OCI-M1 (cell line): ENCODE measurements at regions not wholly inside any gene's neighbourhood (a gene's known extent, or its start where the extent isn't known, plus 50 kb on each side); places are given as distances from the start of the nearest gene placed in this dataset.
A peak's percentile ranks its signal among the peaks of the same experiment; 100 is the strongest.

Experiments
- DNase-seq: peaks from one replicate; lab custom pipeline; 2025; lab: John Stamatoyannopoulos, UW

DNA sequence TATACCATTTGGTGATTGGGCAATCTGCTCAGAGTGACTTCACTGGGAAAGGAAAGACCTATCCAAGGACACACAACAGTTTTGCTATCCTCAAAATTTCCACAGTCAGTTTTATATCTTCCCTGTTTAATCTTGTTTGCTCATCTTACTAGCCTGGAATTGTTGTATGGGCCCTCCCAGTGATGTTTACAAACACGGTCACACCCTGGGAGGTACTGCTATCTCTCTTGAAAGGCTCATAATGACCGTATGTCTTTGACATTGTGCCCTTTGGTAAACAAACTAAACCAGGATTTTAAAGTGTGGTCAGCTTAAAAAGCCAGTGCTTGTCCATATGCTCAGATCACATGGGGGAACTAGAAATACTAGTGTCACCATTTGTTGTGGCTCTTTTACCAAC, 277.0 kb downstream of the CDH2 start:
- no peak for DNase-seq

DNA sequence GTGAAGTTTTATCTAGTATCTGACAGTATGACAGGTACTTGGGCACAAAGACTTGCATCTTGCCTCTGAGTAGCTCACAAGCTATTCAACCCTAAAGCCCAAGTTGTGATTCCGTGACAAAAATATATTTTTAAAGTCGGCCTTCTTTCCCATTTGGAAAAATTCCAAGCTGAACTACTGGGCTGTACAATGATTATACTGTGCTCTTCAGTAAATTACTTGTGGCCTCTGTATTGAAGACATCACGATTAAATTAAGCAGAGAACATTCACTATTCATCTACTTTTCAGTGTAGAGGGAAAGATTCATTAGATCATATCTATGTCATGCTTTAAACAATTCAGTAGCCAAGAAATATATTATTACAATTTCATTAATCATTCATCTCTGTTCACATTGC, 282.2 kb downstream of the CDH2 start:
- DNase-seq = no peak

DNA sequence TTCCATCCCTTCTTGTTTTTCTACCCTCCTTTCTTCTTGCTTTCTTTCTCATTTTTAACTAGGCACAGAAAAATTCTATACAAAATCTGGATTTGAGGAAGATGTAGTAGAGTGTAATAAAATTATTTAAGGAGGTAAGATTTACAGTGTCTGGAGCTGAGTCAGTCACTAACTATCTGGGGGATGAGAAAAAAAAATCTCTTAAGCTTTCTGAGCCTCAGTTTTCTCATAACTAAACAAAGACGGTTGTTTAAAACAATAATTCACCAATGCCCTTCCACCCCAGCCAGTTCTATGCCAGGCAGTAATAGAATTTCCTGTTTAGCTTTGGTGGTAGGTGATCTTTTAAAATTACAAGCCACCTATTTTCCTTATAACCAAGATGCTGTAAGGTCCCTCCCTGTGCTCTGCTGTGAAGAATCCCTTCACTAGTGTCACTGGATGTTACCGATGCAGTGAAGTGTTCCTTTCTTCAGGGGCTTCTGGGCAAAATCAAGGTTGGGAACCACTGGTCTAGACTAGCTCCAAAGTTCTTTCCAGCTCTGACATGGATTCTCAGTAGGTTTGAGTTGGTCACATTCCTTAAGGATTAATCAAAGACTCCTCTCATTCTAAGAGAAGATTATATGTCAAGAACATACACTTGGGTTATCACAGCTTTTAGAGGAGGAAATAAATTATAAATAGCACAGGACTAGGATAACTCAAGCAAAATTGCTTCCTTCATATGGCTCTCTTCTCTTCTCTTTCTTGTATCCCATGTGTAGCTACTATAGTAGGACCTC, 289.0 kb downstream of the CDH2 start:
- DNase-seq = no peak

DNA sequence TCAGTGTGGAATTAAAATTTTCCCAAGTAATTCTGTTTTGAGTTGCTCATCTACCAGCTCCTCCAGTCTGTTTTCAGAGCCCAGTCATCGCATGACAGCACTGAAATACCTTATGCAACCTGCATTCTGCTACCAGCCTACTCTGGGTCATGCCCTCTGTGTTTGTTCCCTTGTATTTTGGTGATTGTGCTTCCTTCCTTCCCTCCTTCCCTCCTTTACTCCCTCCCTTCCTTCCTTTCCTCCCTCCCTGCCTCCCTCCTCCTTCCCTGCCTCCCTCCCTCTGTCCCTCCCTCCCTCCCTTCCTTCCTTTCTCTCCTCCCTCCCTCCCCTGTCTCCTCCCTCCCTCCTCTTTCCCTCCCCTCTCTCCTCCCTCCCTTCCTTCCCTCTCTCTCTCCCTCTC, 289.6 kb downstream of the CDH2 start:
- no peak for DNase-seq

DNA sequence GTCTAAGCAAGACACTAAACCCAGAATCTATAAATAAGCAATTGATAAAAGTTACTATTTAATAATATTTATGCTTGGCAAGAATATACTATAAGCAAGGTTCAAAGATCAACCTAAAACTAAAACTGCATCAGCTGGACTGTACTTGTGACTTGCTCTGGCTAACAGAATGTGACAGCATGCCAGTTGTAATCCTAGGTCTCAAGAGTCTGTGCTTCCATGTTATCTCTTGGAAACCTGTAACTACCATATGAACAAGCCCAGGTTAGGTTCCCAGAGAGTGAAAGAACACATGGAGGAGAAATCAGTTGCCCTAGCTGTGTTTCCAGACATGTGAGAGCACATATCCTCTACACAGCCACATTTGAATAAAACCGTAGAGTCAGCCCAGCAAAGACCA, 297.4 kb downstream of the CDH2 start:
- no peak for DNase-seq

- DNase-seq = no peak
These were observed 305.2 kb downstream of the CDH2 start for GRCh38 chr18:27871726-27872125.

- DNase-seq = no peak
These were observed 307.2 kb downstream of the CDH2 start for GRCh38 chr18:27869735-27870134.

DNA sequence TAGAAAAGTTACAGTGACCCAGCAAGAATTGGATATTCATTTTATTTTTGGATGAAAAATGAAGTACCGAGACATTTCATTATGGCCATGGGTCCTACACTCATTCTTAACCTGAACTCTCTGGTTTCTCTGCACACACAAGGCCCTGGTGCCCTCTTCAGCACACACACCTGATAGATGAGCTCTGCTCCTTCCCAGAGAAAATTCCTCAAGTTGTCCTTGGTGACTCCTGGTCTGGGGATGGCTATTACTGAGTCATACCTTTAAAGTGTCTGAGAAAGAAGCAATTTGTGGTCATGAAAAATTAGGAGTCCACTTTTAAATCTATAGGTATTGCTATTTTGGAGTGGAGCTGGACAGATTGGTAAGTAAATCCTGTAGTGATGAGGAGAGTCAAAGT, 311.5 kb downstream of the CDH2 start:
- no peak for DNase-seq

- DNase-seq = no peak
These were observed 313.0 kb downstream of the CDH2 start for GRCh38 chr18:27863780-27864430.

- no peak for DNase-seq
These were observed 314.8 kb downstream of the CDH2 start for GRCh38 chr18:27862041-27862682.

DNA sequence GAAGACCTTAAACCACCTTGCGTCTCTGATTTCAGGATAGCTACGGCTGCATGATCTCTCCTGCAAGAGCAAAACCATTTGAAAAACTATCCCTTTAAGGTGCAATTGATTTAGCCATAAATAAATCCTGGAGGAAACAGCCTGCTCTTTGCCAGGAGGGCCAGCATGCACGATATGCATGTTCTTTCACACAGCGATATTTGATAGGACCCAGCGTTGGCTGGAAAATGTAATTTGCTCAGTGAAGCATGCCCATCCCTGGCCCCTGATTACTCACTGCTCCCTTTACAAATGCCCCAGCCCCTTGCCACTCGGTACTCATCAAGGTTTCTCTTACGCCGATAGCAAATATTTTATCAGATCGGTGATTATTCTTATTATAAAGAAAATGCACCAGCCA, 315.4 kb downstream of the CDH2 start:
- DNase-seq = no peak

GRCh38 chr18:27860701-27861107, 316.2 kb downstream of the CDH2 start:
- DNase-seq = peak; percentile 44

GRCh38 chr18:27860011-27860410, 316.9 kb downstream of the CDH2 start:
- no peak for DNase-seq

GRCh38 chr18:27856820-27857219, 320.1 kb downstream of the CDH2 start:
- no peak for DNase-seq

GRCh38 chr18:27855486-27855885, 321.4 kb downstream of the CDH2 start:
- no peak for DNase-seq

GRCh38 chr18:27854631-27855030, 322.3 kb downstream of the CDH2 start:
- DNase-seq = no peak

DNA sequence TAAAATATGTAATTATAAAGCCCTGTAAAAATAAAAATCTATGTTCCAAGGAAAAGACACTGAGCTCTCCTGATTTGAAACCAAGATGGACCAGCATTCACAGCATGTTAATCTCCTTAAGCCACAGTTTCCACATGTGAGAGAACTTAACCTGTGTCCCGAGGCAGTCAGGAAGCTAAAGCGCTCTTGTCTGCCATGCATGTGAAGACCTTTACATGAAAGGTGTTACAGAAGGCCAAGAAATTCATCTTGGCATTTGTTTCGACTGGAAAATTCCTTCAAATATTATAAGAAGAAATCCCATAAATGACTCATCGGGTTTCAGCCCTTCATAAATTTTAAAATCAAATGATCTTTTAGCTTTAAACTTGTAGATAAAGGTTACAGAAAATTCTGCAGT, 328.6 kb downstream of the CDH2 start:
- no peak for DNase-seq

DNA sequence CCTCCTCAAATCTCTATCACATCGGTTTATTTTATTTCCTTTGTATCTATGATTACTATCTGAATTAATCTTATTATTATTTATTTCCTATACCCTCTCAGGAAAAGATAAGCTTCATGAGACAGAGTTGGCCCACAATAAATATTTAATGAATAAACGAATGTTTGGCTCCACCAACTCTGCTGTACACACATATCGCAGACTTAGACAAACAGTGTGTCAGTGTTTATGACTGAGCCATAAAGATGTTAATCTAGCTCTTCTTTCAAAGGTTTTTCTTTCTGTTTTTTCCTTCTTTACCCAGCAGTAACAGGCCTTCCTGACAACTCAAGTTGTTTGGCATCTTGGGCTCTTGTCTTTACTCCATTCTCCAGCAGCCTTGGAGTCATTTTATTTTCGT, 329.5 kb downstream of the CDH2 start:
- DNase-seq = no peak

- peak; percentile 27 for DNase-seq
These were observed 331.0 kb downstream of the CDH2 start for GRCh38 chr18:27845897-27846296.

DNA sequence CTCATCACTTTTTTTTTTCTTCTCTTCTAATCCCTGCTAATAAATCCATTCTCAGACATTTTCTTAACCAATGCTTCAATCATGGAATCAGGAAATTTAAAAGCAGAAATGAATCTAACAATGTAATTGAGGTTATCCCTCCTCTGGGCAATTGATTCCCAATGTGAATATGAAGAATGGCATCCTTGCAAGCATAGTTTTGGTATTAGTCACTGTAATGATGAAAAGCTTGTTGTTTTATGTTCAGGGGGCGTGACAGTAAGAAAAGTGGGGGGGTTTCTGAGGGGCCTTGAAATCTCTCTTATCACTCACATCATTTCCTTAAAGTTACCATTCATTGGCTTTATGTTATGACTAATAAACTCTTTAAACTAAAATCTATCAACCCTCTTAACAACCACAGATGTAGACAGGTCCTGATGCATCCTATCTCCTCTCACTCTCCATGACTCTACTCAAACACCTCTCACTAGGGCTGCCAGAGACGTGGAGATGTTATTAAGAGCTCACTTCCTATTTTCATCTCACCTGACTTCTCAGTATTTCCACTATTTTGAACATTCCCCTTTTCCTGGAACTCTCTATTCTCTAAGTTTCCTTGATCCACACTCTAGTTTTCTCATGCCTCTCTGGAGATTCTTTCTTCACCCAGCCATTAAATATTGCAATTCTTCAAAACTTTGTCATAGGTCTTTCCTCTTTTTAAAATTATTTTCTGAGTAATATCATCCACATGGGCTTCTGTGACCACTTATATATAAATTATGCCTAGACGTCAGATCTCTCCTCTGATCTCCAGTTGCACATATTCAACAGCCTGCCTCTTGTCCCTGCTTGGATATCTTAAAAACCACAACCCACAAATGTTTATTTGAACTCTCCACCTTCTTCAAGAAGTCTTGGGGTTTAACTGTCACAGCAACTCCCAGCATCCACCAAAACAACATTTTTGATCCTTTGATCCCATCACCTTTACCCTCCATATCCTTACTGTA, 332.9 kb downstream of the CDH2 start:
- peak; percentile 55 for DNase-seq

DNA sequence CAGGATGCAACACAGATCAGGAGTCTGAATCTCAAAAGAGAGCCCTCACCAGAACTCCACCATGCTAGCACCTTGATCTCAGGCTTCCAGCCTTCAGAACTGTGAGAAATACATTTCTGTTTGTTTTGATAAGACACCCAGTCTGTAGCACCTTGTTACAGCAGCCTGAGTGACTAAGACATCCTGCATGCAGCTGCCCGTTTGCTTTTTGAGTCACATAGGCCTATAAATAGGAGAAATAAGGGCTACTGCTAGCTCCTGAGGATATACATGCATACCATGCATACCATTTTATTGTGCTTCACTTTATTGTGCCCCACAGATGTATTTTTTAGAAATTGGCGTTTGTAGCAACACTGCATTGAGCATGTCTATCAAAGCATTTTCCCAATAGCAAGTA, 337.8 kb downstream of the CDH2 start:
- DNase-seq = peak; percentile 12

GRCh38 chr18:27838225-27838624, 338.7 kb downstream of the CDH2 start:
- DNase-seq = no peak
